NCI-H1436 (cell line): ENCODE measurements at regions not wholly inside any gene's neighbourhood (a gene's known extent, or its start where the extent isn't known, plus 50 kb on each side); places are given as distances from the start of the nearest gene placed in this dataset.
"Not testable (repeated sequence)": the region's sequence is repeated elsewhere in the genome, so short reads cannot be mapped to it uniquely, and the experiment has no call there.

Experiments
- DNase-seq: peaks from one replicate; lab custom pipeline; 2025; lab: John Stamatoyannopoulos, UW

DNA sequence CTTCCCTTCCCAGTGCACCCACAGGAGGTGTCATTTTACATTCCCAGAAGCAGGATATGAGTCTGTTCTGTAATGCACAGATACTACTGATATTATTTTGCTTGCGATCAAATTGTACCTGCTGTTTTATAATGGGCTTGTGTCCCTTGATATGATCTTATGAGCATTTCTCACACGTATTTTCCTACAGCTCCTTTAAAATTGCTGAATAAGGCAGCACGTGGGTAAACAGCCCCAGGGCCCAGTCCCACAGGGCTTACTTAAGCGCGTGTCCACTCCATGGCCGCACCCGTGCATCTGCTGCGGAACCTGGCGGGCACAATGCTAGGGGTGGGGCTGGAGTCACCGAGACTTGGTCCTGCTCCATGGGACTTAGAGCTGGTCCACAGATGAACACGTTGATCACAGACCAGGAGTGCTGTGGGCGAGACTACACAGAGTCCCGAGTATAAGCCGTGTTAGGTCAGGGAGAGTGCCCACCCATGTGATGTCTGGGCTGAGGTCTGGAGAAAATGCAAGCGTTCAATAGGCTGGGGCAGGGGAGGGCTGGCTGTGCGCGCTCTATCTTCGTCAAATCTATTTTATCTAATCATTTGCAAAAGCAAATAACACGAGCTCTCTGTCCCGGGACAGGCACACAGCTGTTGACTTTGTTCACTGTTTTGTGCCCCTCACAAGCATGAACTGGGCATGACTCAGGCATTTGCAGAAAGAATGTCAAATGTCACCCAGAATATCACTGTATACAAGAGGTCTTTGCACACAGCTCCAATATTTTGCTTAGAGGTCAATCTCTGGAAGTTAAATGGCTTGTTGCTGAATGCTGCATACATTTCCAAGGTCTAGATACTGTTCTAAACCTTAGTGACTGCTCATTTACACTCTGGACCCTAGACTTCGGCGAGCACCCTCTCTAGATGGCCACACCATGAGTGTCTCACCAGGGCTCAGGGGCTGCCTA, 119.3 kb downstream of the CRYAA start:
- DNase-seq: no peak

DNA sequence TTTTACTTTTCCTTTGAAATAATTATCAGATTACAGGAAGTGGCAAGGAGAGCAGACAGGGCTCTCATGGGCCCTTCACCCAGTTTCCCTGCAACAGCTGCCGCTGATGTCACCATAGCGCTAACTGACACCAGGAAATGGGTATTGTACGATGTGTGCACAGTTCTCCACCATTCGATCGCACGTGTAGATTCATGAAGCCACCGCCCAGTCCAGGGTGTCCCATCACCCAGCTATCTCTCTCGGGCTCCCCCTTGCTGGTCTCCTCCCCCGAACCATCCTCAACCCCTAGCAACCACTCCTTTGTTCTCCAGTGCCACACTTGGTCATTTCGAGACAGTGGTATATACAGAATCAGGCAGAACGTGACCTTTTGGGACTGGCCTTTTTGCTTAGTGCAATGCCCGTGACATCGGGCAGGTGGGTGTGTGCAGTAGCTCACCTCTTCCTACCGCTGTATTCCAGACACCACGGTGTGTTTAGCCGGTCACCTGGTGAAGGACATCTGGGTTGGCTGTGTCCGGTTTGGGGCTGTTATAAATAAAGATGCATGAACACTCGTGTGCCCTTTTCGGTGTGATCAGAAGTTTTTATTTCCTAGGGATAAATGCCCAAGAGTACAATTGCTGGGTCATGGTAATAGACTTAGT, 118.4 kb downstream of the CRYAA start:
- DNase-seq: peak; percentile 90

DNA sequence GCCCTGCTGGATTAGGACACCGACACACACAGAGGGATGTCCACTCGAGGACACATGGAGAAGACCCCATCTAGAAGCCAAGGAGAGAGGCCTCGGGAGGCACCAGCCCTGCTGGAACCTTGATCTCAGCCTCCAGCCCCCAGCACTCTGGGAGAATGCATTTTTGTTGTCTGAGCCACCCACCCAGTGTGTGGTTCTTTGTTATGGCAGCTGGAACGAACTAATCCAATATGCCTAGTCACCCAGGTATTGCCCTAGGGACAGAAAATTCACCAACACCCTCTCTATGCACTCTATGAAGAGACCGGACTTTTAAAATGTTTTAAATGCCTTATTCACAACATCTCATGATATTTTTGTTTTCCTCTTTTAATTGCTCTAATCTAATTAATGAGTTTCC, 117.4 kb downstream of the CRYAA start:
- DNase-seq: no peak

DNA sequence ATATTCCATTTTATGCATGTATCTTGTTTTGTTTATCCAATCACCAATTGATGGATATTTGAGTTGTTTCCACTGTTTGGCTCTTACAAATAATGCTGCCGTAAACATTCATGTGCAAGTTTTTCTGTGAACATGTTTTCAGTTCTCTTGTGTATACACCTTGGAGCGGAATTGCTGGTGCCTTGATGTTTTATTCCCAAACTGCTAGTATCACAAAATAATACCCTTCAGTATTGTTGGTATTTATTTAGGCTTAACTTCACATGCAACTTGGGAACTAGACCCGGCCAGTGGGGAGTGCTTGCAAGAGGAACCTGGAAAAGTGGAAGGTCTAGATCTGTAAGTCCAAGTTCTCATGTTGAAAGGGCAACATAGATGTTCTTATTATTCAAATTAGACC, 115.9 kb downstream of the CRYAA start:
- no peak for DNase-seq

DNA sequence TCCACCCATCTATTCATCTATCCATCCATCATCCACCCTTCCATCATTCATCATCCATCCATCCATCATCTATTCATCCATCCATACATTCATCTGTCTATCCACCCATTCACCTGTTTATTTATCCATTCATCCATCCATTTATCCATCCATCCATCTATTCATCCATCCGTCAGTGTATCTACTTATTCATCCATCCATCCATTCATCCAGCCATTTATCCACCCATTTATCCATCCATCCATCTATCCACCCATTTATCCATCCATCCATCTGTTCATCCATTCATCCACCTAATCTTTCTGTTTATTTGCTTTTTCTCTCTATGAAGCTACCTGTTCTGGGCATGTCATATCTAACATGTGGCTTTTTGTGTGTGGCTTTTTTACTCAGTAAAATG, 115.4 kb downstream of the CRYAA start:
- no peak for DNase-seq

DNA sequence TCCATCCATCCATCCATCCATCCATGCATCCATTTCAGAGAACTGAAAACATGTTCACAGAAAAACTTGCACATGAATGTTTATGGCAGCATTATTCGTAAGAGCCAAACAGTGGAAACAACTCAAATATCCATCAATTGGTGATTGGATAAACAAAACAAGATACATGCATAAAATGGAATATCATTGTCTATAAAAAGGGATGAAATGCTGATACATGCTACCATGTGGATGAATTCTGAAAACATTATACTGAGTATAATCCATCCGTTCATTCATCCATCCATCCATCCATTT, 115.1 kb downstream of the CRYAA start:
- DNase-seq: not testable (repeated sequence)

DNA sequence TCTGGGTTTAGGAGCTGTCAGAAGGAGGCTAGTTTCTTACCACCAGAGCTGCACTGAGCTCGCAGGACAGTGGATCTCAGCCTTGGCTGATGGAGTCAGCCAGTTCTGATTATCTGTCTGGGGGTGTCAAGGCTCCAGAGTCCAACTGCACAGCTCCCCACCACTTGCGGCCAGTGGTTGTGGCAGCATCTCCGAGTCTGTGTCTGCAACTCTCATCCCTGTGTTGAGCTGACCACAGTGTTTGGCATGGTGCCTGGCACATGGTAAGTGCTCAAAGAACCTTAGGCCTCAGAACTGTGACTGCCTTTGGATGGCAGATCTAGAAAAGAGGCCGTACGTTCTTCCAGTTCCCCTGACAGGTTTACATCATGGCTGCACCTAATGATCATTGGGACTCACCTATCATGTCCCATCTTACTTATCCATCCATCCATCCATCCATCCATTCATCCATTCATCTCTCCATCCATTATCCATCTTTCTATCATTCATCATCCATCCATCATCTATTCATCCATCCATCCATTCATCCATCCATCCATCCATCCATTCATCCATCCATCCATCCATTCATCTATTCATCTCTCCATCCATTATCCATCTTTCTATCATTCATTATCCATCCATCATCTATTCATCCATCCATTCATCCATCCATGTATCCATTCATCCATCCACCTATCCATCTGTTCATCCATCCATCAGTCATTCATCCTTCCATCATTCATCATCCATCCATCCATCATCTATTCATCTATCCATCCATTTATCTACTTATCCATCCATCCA, 114.5 kb downstream of the CRYAA start:
- DNase-seq: no peak

DNA sequence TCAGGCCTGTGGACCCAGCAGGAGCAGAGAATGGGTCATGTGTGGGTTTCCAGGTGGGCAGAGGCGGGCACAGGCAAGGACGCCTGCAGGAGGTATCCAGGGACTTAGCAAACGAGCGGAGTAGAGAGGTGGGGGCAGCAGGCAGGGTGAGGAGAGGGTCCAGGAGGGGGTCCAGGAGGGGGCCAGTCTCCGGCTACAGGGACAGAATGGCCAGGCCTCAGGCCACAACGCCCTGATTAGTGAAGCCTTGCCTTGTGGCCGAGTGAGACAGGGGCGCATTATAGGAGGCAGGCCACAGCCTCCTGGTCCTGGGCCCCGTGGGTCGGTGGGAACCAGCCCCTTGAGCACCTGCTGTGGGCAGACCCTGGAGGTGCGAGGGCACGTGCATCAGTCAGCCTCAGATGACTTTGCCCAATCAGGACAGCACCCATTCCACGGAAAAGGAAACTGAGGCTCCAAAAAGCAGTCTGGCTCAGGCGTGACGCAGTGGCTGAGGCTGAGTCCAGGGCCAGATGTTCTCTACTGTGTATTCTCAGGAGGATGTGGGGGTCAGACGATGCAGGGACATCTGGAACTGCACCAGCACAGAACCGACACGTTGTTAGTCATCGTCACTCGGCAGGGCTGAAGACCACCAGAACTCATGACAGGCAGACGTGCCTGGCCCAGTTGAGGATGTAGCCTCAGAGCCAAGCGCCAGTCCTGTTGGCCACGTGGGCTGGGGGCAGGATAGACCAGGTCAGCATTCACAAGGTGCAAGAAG, 113.7 kb downstream of the CRYAA start:
- no peak for DNase-seq

DNA sequence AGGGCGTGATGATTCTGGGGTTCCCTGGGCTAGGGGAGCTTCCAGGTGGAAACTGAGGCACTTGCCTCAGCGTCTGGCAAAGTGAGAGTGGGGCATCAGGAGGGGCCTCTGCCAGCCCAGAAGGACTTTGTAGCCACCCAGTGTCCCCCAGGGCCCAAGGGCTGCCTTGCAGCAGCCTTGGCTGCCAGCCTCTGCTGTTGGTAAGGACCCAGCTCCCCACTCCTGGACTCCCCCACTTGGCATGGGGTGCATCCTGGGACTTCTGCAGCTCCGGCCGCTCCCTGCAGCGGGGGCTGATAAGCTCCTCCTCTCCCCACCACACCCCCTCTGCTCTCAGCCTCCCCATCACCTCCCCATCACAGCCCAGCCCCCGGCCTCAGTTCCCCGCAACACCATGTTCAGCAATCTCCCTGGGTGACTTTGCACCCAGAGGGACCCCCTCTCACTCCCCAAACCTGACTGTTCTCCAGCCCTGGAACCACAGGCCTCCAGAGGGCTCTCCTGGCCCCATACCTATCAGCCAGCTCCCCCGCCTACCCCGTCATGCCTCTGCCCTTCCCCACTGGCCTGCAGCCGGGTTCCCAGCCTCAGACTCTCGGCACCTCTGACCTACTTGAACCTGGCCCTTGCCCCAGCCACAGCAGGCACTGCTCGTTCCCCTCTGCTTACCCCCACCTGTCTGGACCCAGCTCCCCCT, 113.0 kb downstream of the CRYAA start:
- no peak for DNase-seq

DNA sequence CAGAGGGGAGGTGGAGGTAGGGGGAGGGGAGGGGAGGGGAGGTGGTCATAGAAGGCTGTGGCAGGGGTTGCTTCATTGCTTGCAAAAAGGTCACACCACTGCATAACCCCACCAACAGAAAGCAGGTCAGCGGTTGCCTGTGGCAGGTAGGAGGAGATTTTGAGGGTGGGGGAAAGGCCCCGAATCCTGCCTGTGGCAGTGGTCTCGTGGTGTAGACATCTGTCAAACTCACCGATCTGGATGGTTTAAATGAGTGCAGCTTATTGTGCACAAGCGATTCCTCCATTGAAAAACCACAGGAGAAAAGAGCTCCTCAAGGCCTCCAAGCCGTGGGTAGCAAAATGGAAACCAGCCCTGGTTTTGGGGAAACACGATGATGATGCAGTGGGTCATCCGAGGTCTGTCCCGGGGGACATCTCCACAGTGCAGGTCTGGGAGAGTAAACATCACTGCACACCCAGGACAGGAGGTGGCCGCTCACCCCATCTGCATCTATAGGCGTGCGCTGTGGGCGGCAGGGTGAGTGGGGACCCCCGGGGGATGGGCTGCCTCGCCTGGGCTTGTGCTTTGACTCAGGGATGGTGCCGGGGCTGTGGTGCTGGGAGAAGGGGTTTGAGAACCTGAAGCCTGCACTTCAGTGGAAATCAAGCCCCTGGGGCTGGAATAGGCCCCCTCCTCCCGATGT, 112.3 kb downstream of the CRYAA start:
- DNase-seq: no peak

DNA sequence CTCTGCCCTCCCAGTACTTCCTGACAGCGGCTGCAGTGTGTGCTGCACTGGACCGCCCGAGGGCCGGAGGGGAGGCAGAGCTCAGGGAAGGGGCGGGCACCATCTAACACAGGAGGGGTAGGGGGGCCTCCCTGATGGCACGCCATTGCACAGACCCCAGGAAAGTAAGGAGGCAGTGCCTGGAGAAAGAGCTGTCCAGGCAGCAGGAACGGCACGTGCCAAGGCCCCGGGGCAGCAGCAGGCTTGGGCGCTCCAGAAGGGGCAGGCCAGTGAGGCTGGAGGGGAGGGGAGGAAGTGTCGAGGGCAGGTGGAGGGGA, 110.7 kb downstream of the CRYAA start:
- DNase-seq: no peak

DNA sequence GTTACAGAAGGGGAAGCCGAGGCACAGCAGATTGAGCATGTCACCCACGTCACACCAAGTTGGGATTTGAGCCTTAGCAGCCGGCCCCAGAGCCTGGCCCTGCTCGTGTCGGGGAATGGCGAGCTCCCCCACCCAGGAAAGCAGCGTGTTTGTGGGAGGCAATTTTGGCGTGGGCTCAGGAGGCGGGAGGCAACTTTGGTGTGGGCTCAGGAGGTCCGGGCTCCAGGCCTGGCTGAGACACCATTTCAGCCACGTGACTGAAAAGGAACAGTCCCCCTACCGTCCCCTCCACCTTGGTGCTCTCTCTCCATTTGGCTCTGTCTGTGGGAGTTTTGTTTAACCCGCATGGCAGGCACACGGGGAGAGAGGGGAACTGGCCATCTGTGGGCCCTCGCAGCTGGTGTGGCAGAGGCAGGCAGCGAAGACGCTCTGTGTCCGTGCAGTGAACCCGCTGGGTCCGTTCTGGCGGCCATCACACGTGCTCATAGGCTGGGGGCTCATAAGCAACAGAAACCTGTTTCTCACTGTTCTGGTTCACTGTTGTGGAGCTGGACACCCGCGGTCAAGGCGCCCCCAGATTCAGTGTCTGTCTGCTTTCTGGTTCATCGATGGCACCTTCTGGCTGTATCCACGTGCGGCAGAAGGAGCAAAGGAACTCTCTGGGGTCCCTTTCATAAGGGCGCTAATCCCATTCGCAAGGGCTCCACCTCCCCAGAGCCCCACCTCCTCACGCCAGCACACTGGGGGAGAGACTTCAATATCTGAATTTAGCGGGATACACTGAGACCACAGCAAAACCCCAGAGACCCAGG, 110.2 kb downstream of the CRYAA start:
- no peak for DNase-seq

DNA sequence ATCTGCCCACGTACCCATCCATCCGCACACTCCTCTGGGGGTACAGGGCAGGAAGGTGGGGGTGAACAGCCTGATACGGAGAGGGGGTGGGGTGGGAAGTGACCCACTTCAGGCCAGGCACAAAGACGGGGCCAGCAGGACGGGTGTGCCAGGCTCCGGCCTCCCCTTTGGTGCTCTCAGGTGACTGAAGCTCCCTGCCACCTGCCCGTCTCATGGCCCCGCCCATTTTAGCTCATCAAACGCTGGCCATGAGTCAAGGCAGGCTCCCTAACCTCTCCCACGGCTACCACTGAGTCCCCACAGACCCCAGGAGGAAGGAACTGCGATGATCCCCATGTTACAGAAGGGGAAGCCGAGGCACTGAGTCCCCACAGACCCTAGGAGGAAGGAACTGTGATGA, 109.6 kb downstream of the CRYAA start:
- no peak for DNase-seq

DNA sequence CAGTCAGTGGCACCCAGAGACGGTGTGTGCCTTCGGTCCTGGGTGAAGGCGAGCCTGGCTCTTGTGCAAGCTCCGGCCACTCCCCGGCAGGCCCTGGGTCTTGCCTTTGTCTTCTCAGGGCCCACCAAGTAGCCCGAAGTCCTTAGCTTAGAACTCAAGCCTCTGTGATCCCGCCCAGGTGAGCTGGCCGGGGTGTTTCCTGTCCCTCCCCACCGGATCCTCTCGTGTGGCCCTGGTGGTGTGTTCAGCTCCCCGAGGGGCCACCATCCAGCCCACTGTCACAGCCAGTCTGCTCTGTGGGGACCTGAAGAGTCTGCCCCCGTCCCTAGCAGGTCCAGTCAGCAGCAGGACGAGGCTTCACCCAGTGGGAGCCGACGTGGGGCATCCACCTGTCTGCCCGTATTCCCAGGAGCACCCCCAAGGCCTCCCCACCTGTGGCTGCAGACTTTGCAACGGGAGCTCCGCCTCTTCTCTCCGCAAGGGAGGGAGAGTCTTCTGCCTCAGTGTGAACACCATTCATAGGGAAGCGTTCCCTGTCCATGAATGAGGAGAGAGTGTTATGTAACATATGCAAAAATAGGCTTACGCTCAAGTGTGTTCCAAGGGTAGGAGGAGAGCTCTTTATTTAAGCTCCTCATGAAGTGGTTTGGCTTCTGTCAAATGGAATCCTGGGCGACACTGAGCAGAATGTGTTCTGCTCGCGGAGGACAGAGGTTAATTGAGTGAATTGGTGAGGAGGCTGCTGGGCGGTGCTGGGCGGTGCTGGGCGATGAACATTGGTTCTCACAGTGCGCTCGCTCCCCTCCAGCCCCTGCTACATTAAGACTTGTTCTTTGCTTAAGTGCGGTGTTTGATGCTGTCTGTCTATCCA, 108.9 kb downstream of the CRYAA start:
- DNase-seq: no peak

DNA sequence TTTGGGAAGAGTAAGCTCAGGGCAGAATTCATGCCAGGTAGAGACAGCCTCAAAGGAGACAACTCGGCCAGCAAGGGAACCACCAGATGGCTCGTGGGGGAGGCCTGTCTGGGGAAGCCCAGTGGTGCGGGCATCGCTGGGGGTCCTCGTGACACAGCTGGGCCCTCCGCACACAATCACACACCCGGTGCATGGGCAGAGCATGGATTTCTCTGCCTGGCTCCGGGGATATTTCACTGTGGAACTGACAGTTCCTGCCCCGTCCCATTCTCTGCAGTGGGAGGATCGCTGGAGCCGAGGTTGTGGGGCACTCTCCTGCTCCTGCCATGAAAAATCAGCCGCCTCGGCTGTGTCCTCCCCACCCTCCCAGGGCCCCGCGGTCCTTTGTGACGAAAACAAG, 108.0 kb downstream of the CRYAA start:
- no peak for DNase-seq

DNA sequence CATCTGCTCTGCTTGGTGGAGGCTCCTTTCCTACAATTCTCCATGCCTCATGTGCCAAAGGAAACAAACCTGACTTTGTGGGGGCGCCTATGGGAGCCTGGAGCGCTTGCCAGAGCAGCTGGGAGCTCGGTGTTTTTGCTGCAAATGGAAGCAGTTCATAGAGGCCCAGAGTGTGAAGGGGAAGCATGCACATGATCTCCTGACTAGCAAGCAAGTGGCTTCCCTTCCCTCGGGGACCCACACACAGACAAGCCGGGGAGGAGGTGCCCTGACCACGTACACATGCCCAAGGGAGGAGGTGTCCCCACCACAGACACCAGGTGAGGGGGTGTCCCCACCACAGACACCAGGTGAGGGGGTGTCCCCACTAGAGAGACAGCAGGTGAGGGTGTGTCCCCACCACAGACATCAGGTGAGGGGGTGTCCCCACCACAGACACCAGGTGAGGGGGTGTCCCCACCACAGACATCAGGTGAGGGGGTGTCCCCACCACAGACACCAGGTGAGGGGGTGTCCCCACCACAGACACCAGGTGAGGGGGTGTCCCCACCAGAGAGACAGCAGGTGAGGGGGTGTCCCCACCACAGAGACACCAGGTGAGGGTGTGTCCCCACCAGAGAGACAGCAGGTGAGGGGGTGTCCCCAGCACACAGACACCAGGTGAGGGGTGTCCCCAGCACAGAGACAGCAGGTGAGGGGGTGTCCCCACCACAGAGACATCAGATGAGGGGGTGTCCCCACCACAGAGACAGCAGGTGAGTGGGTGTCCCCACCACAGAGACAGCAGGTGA, 106.8 kb downstream of the CRYAA start:
- no peak for DNase-seq

DNA sequence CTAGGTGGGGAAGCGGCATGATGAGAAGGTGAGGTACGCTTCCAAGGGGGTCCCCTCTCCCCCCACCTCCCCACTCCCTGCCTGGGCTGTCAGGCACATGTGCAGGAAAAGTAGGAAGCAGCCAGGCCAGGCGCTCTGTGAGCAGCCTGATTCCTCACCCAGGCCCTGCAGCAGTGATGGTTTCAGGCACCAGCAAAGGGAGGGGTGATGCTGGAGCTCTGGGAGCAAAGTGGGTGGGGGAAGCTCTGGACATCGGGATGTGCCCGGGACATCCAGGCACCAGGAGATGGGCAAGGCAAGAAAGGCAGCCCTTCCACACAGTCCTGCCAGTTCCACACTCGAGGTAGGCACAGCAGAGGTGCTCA, 106.1 kb downstream of the CRYAA start:
- no peak for DNase-seq
